HEK293T (cell line): ENCODE measurements at regions not wholly inside any gene's neighbourhood (a gene's known extent, or its start where the extent isn't known, plus 50 kb on each side); places are given as distances from the start of the nearest gene placed in this dataset.

Source experiments
- ELF4 ChIP-seq: fragments of 450-650 bp; IDR thresholded peaks from 2 replicates; pipeline ENCODE4 v1.6.1; 2017; ENCODE audit warnings: antibody characterized with exemption
- FOXK2 ChIP-seq: fragments of 450-650 bp; IDR thresholded peaks from 2 replicates; pipeline ENCODE4 v1.6.1; 2016; ENCODE audit warnings: mild to moderate bottlenecking
- TARDBP ChIP-seq: fragments of 450-650 bp; IDR thresholded peaks from 2 replicates; pipeline ENCODE4 v1.6.1; 2016

DNA sequence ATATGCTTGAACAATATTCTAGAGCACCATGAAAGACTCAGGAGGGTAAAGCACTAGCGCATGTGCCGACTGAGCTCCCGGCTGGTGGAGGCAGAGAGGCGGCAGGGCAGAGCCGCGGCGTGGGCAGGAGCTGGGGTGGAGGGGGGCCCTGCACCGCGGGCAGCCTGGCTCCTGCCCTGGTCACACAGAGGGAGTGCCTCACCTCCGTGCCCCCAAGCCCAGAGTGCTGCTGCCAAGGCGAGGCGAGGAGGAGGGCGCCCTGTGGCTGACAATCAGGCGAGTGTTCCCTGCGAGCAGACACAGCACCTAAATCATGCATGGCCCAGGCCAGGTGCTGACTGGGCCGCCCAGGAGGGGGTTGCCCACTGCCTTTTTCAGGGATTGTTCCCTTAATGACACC lies 105.8 kb upstream of the TNRC6C start:
- TF ChIP-seq ELF4 = no peak
- no peak for TF ChIP-seq FOXK2
- no peak for TF ChIP-seq TARDBP
